Middle frontal gyrus (tissue), 1 donor: ENCODE measurements at regions not wholly inside any gene's neighbourhood (a gene's known extent, or its start where the extent isn't known, plus 50 kb on each side); places are given as distances from the start of the nearest gene placed in this dataset.
"Not testable (repeated sequence)": the region's sequence is repeated elsewhere in the genome, so short reads cannot be mapped to it uniquely, and the experiment has no call there.

Experiments
- DNase-seq: peaks from one replicate; pipeline ENCODE4 v3.0.0-alpha.2; 2015; ENCODE audit warnings: low spot score; ENCODE audit errors: extremely low spot score

DNA sequence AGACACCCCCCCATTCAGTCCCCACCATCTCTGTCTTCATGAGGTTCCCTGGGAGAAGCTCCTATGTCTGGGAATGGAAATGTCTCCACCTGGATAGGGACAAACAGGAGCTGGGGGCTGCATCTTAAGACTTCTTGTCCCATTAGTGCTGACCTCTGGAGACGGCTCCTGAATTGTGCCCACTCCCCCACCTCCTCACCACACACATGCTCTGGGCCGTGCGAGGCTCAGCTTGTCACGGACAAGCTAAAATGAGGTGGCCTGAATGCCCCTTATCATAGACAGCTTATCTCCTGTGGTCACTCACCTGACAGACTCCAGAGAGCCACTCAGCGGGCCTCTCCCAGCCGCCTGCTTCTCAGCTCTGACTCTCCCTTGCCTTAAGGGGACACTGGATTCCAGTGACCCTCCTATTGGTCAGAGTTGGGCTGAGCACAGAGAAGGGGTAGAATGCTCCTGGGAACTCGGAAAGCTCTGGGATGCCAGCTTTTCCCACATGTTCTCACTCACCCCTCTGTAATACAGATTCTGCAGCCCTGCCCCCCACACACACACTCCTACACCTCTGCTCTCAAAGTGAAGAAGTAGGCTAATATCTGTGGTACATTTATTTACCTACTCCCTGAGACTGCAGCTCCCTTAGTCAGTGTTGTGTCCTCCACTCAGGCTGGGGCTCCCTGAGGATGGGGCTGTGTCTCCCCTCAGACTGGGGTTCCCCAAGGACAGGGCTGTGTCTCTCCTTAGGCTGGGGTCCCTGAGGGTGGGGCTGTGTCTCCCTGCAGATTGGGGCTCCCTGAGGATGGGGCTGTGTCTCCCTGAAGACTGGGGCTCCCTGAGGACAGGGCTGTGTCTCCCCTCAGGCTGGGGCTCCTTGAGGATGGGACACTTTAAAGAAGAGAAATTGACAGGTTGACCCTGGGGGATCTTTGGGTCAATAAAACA, 167.5 kb downstream of the VEGFA start:
- DNase-seq = no peak

DNA sequence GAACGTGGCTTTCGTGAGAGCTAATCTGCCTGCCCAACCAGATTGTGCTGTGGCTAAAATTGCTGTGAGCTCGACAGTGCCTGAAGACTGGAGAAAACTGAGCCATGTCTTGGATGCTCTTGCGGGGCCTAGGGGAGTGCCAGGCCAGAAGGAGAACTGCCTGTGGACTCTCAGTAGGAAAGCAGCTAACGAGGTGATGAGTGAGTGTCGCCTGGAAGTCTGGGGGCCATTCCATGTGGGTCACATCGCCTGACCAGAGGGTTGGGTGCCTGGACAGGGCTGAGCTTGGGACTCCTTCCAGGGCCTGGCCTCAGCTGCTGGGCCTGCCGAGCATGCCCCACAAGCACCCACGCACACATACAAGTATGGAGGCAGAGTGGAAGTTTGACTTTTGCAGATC, 166.5 kb downstream of the VEGFA start:
- DNase-seq = no peak

DNA sequence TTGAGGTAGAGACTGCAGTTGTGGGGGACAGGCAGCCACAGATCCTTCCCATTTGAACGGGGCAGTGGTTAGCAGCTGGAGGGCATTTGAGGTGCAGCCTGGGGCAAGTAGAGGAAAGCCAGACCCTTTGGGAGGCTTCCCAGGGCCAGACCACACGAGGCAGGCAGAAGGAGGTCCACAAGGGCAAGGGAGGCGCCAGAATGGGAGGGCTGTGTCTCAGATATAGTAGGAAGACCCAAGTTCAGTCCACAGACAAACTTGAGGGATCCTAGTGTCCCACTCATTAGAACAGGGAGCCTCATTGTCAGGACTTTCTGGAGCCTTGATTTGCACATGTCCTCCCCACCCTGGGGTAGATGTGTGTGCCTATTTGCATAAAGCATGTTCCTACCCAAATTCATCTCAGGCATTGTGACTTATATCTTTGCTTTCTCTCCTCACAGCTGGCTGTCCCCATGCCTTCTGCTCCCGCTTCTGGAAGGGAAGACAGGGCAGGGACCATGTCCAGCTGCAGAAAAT, 166.0 kb downstream of the VEGFA start:
- DNase-seq = no peak

DNA sequence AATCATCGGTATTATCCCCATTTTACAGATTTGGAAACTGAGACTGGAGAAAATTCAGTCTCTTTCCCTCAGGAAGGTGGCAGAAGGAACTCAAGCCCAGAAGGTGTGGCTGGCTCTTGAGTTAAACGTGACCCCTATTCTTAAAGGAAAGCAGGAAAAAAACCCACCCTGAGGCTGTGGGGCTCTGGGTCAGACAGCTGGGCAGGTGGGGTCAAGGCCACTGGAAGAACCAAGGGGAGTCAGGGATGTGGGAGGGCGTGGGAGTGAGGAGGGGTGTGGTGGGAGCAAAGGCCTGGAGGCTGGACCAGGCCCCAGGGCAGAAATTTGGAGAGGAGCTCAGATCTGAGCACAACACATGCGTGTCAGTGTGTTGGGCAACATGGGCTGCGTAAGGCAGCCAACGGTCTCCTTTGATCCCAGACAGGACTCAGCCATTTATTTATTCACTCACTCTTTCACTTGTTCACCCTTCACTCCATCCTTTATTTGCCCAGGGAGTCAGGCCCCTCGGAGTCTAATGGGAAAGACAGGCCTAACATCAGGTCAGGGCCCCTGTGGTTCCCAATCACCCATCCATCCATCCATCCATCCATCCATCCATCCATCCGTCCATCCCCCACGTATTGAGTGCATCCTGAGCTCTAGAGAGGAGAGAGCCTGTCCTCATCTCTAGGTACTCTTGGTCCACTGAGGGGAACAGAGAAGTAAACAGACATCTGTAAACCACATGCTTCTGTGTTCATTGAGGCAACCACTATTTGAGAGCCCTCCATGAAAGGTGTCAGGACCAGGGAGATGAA, 165.0 kb downstream of the VEGFA start:
- DNase-seq = no peak

DNA sequence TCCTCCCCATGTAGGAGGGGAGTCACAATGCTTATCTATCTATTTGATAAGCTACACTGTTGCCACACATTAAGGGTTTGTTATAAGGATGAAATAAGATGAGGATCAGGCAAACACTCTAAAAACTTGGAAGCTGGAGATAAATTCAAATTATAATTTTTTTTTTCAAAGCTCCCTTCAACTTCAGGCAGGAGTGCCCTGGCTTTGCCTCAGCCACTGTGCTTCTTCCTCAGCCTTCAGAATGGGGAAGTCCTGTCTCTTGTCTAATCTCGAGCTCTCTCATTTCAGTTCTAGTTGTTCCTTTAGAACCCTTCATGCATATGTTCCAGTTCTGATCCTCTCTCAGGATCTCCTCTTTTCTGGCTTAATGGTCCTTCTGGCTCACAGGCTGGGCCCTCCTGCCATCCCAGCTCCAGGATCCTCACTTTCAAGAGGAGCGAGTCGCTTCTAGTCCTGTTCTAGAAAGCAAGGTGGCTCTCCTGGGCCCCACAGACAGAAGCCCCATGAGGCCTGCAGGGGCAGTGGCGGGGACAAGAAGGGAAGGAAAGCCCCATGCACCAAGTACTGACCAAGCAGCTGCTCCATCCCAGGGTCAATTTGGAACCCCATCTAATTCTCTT, 164.3 kb downstream of the VEGFA start:
- DNase-seq = no peak

DNA sequence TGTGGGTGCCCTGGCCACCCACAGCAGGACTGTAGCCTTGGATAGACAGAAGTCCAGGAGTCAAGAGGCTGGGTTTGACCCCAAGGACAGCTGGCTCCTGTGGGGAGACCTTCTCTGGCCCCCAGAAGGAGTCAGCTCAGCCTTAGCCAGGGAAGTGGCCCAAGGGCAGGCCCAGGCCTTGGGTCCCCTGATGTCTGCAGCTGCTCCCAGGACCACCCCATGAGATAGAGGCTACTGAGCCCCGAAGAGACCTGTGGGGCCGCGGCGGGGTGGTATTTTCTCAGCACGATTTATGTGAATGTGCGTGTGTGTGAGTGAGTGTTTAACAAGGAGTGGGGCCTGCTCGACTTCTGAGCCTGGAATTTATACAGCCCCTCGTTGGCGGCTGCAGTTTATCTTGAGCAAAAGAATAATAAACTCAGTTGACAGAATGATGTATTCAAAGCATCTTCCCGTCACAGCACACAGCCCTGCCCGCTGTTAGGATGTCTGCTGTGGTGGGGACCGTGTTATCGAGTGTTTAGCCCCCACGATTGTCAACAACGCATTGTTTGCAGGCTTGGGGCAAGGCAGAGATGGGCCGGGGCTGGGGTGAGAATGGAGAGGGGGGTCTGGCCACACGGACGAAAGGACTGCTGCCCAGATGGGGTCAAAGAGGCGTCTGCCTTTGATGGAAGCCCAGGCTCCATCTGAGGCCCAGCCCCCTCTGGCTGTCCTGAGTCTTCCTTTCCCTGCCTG, 163.3 kb downstream of the VEGFA start:
- DNase-seq = no peak

DNA sequence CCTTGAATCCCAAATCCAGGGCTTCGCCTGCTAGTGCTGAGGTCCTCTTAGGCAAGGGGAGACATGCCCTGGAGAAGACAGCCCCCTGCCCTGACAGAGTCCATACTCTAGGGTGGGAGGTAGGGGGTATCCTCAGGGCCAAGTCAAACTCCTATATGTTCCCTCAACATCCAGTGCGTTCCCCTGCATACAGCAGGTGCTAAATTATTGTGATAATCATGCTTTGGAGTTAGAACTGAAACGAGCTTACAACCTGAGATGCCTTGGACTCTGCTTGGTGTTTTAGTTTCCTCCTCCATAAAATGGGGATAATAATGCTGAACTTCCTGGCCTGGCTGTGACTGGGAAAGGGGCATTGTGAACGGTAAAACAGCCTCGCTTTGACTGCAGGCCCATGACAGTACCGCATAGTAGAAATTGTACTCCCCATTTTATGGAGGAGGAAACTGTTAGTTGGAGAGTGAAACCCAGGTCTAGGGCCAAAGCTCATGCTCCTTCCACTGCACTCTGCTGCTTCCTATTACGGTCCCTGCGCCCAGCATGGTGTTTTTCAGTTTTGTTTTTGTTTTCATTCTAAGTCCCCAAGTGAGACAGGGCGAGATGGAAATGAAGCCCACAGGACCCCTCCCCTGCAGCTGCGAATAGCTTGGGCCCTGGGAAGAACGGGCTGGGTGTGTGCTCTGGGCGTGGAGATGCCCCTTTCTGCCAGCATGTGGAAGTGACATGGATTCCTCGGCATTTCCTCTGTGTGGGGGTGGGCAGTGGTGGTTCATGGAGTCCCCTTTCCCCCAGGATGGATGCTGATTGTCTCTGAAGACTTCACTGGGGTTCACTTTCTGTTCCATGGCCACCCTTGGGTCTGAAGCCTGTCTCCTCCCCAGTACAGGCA, 162.5 kb downstream of the VEGFA start:
- DNase-seq = no peak

DNA sequence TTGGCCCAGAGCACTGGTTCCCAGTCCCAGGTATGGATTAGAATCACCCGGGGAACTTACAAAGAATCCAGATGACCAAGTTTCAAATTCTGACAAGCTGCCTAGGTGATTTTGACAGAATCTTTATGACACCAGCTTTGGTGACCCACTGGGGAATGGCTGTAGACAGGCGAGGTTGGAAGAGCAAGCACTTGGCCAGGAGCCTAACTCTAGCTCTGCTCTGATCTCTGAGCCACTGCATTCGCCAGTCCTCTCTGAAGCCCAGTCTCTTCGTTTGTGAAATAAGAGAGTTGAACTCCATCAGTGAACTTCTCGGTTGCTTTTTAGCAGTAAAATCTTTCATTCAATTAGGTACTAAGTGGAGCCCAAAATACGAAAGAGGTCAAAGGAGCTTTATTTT, 161.2 kb downstream of the VEGFA start:
- no peak for DNase-seq

DNA sequence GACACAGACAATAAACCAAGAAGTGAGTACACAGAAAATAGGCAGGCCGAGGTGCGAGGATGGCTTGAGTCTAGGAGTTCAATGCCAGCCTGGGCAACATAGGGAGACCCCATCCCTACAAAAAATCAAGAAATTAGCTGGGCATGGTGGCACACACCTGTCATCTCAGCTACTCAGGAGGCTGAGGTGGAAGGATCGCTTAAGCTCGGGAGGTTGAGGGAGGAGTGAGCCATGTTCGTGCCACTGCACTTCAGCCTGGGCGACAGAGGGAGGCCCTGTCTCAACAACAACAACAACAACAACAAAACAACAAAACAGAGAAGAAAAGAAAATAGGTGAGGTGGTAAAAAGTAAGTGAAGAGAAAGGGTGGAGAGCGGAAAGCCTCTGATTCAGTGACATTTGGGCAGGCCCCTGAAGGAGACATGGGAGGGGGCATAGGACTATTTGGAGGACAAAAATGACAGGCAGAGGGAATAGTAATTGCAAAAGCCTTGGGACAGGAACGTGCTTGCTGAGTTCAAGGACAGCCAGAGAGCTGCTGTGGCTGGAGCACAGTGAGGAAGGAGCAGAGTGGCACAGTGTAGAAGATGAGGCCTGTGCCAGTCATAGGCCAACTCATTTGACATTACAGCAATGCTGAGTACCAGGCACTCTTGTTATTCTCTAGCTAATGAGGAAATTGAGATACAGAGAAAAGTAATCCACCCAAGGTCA, 160.6 kb downstream of the VEGFA start:
- no peak for DNase-seq

DNA sequence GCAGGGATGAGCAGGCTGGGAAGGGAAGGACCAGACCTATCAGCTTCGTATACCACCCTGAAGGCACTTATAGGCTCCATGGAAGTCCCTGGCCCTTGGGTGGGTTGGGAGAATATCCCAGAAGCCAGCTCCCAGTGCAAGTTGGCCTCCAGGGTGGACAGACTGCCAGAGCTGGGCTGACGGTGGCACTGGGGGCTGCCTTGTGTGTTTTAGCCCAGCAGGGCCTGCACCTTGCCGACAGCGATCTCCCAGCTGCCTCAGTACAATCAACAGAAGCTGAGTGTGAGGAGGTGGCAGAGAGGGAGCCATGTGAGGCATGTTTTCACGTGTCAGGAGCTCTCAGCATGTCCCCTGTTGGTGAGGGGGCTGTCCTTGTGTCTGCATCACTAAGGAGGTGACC, 159.5 kb downstream of the VEGFA start:
- no peak for DNase-seq

DNA sequence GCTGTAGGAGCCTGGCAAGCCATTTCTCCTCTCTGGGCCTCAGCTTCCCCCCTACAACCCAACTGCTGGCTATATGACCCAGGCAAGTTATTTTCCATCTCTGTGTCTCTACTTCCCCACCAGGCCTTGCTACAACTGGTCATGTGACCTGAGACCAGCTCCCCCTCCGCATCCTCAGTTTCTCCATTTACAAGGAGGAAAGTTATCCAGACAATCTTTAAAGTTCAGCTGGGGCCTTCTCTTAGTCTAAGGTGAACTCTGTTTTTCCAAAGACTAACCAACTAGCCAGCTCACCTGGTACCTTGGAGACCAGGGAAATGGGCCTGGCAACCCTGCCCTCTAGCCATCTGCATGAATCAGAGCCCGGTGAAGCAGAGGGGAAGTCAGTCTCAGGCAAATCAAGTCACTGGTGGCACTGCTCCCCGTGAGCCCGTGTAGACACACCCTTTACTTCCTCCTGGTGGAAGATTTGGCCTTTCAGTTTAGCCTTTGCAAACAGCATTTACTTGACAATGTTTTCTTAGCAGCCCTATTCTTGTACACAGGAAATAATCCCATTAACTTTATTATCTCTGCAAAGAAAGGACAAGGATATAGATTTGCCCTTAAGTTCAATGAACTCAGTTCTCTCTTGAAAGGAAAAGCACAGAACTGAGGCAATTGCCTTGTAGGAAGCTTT, 157.7 kb downstream of the VEGFA start:
- no peak for DNase-seq

DNA sequence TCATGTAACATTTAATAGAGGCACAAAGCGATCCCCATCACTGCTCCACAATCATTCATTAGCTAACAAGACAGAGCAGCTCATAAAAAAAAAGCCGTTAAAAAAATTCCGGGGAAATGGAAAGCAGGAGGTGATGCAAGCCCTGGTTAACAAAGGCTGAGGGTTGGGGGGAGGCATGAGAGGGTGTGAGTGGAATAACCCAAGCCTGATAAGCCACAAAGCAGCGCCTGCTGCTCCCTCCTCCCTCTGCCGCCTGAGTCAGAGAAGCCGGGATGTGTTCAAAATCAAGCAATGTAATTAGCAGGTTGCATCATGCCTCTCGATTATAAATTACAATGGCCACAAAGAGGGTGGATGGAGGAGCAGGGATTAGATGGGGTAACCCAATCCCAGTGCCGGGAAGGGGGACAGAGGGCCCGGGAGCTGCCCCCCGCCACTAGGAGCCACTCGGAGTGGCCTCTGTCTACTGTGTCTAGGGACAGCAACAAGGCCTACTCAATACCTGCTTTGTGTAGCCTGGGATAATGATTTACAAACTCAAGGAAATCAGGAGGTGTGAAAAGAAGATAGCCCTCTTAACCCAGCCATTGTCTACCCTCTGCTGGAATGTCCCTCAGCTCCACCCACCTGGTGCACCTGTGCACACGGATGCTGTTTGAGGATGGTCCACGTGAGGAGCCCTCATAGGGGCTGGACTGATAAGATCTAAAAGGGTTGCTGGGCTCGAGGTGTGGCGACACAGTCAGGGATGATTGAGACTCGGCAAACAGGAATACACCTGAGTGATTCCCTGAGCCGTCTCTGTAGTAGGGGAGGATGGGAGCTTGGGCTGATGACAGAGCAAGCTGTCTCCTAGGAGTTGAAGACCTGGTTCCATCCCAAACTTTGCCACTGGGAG, 156.9 kb downstream of the VEGFA start:
- DNase-seq = no peak

DNA sequence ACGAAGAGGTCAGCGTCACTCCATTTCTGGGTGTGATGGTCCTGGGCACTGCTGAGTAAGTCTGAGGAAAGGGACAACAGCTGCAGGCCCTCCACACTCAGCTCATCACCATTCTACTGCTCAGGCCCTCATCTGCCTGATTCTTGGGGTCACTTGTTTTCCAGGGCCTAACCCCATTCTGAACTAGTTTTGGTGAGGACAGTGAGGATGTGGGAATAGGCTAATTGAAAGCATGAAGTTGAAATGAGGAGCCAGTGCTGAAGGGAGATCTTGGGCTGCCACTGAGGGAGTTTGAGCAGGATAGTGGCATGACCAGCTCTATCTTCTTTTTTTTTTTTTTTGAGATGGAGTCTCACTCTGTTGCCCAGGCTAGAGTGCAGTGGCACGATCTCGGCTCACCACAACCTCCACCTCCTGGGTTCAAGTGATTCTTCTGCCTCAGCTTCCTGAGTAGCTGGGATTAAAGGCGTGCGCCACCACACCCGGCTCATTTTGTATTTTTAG, 155.7 kb downstream of the VEGFA start:
- DNase-seq = not testable (repeated sequence)

DNA sequence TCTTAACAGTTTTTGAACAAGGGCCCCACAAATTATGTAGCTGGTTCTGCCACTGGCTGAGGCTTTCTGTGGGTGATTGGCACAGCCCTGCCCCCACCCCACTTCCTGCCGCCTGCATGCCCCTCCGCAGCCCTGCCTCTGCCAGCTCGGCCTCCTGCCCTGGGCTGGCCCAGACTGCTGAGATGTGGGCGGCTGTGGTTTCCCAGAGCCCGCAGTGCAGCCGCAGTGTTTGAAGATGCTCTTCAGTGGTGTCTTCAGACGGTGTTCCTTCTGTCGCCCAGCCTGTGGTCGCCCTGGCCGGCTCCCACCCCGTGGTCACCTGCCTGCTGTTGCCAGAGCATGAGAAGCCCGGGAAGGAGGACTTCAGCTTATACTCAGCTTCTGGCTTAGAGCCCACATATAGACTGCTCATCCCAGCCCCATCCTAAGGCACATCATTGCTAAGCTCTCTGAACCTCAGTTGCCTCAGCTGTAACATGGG, 154.3 kb downstream of the VEGFA start:
- DNase-seq = no peak

DNA sequence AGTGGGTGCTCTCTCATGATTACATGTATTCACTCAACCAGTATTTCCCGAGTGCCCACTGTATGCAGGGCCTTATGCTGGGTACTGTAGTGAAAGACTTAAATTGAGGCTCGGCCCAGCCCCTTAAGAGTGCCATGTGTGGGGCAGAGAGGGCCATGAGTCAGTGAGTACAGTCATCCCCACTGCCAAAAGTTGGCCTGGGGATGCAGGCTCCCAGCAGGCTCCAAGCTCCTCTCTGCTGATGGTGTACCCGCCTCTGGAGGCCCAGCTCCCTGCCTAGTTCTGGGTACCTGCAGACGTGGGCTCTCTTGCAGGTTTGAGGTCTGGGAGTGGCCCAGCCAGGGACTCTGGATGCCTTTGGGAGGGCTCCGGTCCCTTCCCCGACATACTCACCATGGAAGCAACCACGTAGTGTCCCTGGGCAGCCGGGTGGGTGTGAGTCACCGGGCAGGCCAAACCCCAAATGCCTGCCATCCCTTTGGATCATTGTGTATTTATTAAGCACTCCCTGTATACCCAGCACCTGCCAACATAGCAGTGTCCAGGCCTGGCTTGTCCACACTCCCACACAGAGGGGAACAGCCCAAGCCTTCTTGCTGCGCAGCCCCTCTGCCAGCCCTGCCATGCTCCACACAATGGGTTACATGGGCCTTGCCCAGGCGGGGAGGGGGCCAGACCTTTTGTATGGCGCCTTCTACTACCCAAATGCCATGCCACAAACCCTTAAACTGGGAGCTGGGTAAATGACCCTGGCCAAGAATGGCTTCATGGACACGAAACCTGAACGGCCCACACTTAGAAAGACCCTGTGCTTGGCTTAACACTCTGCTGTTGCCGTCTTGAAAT, 153.6 kb downstream of the VEGFA start:
- DNase-seq = no peak
